GM23338 (cell line): ENCODE measurements at regions not wholly inside any gene's neighbourhood (a gene's known extent, or its start where the extent isn't known, plus 50 kb on each side); places are given as distances from the start of the nearest gene placed in this dataset.

Experiments
- CREB1 ChIP-seq: fragments of 250-450 bp; sonication (Bioruptor Pico); IDR thresholded peaks from 2 replicates; pipeline ENCODE4 v1.5.0; 2020; ENCODE audit warnings: low read depth, mild to moderate bottlenecking, moderate library complexity
- ETS1 ChIP-seq: IDR thresholded peaks from 2 replicates; pipeline ENCODE4 v1.6.1; 2016; ENCODE audit warnings: antibody characterized with exemption
- EZH2 ChIP-seq: fragments of 200-600 bp; sonication (generic); IDR thresholded peaks from one replicate; pipeline ENCODE4 v1.8.0; 2017; ENCODE audit warnings: antibody characterized with exemption, mild to moderate bottlenecking, low read depth; ENCODE audit not compliant: unreplicated experiment
- EZH2phosphoT487 ChIP-seq: fragments of 200-600 bp; sonication (generic); IDR thresholded peaks from one replicate; pipeline ENCODE4 v1.8.1; 2018; ENCODE audit warnings: antibody characterized with exemption; ENCODE audit not compliant: unreplicated experiment
- JUNB ChIP-seq: IDR thresholded peaks from one replicate; pipeline ENCODE4 v1.6.1; 2016; ENCODE audit warnings: antibody characterized with exemption; ENCODE audit not compliant: unreplicated experiment
- POLR2AphosphoS5 ChIP-seq: IDR thresholded peaks from 2 replicates; pipeline ENCODE4 v1.6.1; 2016; ENCODE audit warnings: antibody characterized with exemption, low read depth
- REST ChIP-seq: IDR thresholded peaks from one replicate; pipeline ENCODE4 v1.6.1; 2018; ENCODE audit warnings: antibody characterized with exemption; ENCODE audit not compliant: unreplicated experiment
- STAT1 ChIP-seq: IDR thresholded peaks from one replicate; pipeline ENCODE4 v1.6.1; 2016; ENCODE audit warnings: antibody characterized with exemption; ENCODE audit not compliant: unreplicated experiment
- ZNF114 ChIP-seq: fragments of 250-450 bp; sonication (Bioruptor Pico); IDR thresholded peaks from 2 replicates; pipeline ENCODE4 v1.5.0; 2020; ENCODE audit warnings: mild to moderate bottlenecking, moderate library complexity
- ZNF331 ChIP-seq: fragments of 250-450 bp; sonication (Bioruptor Pico); IDR thresholded peaks from 2 replicates; pipeline ENCODE4 v1.5.0; 2020; ENCODE audit warnings: low read depth, mild to moderate bottlenecking, moderate library complexity
- ZNF462 ChIP-seq: fragments of 250-450 bp; sonication (Bioruptor Pico); IDR thresholded peaks from 2 replicates; pipeline ENCODE4 v1.5.0; 2020; ENCODE audit warnings: mild to moderate bottlenecking, moderate library complexity
- TF ChIP-seq, protein P1 (sequence below), 2 experiments: fragments of 200-600 bp in 1 of 2; sonication (generic) in 1 of 2; conservative IDR thresholded peaks; 2 replicates each; pipeline versions ENCODE4 v1.5.1 to v1.6.1; 2016 to 2017; ENCODE audit warnings: antibody characterized with exemption in 2 of 2, low read depth in 2 of 2, mild to moderate bottlenecking in 2 of 2, moderate library complexity in 1 of 2

DNA sequence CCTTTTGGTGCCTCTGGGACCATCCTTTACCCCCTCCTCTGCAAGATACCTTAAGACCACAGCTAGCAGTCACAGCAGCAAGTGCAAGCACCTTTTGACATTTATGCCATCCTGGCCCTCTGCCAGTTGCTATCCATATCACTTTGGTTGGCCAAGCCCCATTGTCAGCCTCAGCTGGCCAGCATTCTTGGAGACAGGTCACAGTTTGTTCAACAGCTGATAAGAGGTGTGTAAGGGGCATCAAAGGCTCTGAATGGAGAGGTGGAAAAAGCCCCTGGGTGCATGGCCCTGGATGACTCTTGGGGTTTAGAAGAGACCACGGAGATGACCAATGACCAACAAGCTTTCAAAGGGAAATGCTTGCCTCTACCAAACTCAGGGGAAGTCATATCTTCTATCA lies 133.6 kb upstream of the MAMLD1 start:
- TF ChIP-seq POLR2AphosphoS5 (no peak), REST (no peak), EZH2 (no peak), CREB1 (CRISPR knock-in tag) (no peak), EZH2phosphoT487 (no peak), ZNF331 (CRISPR knock-in tag) (no peak), JUNB (no peak), ETS1 (no peak), STAT1 (no peak), ZNF114 (no peak), ZNF462 (CRISPR knock-in tag) (no peak)
- TF ChIP-seq, protein P1, sequence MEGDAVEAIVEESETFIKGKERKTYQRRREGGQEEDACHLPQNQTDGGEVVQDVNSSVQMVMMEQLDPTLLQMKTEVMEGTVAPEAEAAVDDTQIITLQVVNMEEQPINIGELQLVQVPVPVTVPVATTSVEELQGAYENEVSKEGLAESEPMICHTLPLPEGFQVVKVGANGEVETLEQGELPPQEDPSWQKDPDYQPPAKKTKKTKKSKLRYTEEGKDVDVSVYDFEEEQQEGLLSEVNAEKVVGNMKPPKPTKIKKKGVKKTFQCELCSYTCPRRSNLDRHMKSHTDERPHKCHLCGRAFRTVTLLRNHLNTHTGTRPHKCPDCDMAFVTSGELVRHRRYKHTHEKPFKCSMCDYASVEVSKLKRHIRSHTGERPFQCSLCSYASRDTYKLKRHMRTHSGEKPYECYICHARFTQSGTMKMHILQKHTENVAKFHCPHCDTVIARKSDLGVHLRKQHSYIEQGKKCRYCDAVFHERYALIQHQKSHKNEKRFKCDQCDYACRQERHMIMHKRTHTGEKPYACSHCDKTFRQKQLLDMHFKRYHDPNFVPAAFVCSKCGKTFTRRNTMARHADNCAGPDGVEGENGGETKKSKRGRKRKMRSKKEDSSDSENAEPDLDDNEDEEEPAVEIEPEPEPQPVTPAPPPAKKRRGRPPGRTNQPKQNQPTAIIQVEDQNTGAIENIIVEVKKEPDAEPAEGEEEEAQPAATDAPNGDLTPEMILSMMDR (conservative IDR thresholded peaks at IDR 0.05; ENCODE audit: low read depth in 2 of 2) = no peak
